Duodenal mucosa (tissue), 2 donors: ENCODE measurements at regions not wholly inside any gene's neighbourhood (a gene's known extent, or its start where the extent isn't known, plus 50 kb on each side); places are given as distances from the start of the nearest gene placed in this dataset.

ENCODE experiments used
- H3K27ac ChIP-seq: one replicate; pipeline ENCODE4 v1.7.0; 2013; ENCODE audit warnings: low read depth, low read length
- H3K27me3 ChIP-seq, 2 donors: one replicate each; pipeline ENCODE4 v1.7.0; 2013; ENCODE audit warnings: low read length in 2 of 2, control low read depth in 1 of 2; ENCODE audit not compliant: insufficient read depth in 2 of 2, control insufficient read depth in 1 of 2
- H3K36me3 ChIP-seq, 2 donors: one replicate each; pipeline ENCODE4 v1.7.0; 2013; ENCODE audit warnings: low read length in 2 of 2, control low read depth in 1 of 2; ENCODE audit not compliant: insufficient read depth in 2 of 2, control insufficient read depth in 1 of 2
- H3K4me1 ChIP-seq, 2 donors: one replicate each; pipeline ENCODE4 v1.7.0; 2013; ENCODE audit warnings: low read length in 2 of 2, control low read depth in 1 of 2; ENCODE audit not compliant: insufficient read depth in 2 of 2, control insufficient read depth in 1 of 2
- H3K4me3 ChIP-seq, 2 donors: one replicate each; pipeline ENCODE4 v1.7.0; 2013; ENCODE audit warnings: low read length in 2 of 2, low read depth in 1 of 2
- H3K9ac ChIP-seq, 2 donors: one replicate each; pipeline ENCODE4 v1.7.0; 2013; ENCODE audit warnings: low read length in 2 of 2, low read depth in 1 of 2
- H3K9me3 ChIP-seq, 2 donors: one replicate each; pipeline ENCODE4 v1.7.0; 2013; ENCODE audit warnings: low read length in 2 of 2, control low read depth in 1 of 2; ENCODE audit not compliant: control insufficient read depth in 1 of 2

DNA sequence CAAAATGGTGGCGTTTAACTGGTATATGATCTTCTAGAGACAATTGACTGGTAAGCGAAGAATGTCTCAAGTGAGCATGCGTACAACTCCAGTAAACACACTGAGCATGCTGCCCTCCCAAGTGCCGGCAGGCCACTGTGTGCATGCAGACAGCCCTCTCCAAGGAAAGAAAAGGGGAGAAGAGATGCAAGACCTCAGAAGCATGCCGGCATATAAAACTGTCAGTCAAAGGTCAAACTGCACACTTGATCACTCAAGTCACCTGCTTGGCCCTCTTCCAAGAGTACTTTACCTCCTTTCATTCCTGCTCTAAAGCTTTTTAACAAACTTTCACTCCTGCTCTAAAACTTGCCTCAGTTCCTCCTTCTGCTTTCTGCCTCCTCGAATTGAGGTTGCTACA is 910.2 kb downstream of the TAF11L14 start:
- peaks cover 10 to 11% of the 10 kb centered on the region in 2 donors for H3K9me3 ChIP-seq
- H3K9ac ChIP-seq, result no peak overlapping the region
- H3K27me3 ChIP-seq, result no peaks in the 10 kb centered on the region
- H3K4me1 ChIP-seq, result no peaks in the 10 kb centered on the region
- no peak overlapping the region for H3K4me3 ChIP-seq
- no peaks in the 10 kb centered on the region for H3K36me3 ChIP-seq
- no peak overlapping the region for H3K27ac ChIP-seq

- Histone ChIP-seq H3K4me1 (no peaks in the 10 kb centered on the region), H3K4me3 (no peak overlapping the region), H3K9ac (no peak overlapping the region), H3K27ac (no peak overlapping the region), H3K9me3 (peaks cover 10 to 13% of the 10 kb centered on the region in 2 donors), H3K27me3 (no peaks in the 10 kb centered on the region), H3K36me3 (no peaks in the 10 kb centered on the region)
These were observed 912.3 kb downstream of the TAF11L14 start for GRCh38 chr5:18546591-18546990.

DNA sequence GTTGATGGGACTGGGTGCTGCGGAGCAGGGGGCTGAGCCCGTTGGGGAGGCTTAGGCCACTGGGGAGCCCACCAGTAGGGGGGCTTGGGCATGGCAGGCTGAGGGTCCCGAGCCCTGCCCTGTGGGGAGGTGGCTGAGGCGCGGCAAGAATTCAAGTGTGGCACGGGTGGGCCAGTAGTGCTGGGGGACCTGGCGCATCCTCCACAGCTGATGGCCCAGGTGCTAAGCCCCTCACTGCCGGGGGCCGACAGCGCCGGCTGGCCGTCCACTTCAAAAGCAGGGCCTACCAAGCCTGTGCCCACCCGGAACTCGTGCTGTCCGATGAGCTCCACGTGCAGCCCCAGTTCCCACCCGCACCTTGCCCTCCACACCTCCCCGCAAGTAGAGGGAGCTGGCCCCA is 917.5 kb downstream of the TAF11L14 start:
- Histone ChIP-seq H3K9ac (no peak overlapping the region), H3K27ac (no peak overlapping the region), H3K9me3 (peaks cover 8 to 10% of the 10 kb centered on the region in 2 donors), H3K36me3 (no peaks in the 10 kb centered on the region), H3K27me3 (no peaks in the 10 kb centered on the region), H3K4me1 (no peaks in the 10 kb centered on the region), H3K4me3 (no peak overlapping the region)

GRCh38 chr5:18553269-18553668 is 919.0 kb downstream of the TAF11L14 start:
- Histone ChIP-seq H3K9ac (no peak overlapping the region), H3K27ac (no peak overlapping the region), H3K9me3 (peaks cover 0 to 6% of the 10 kb centered on the region in 2 donors), H3K27me3 (no peaks in the 10 kb centered on the region), H3K4me3 (no peak overlapping the region), H3K4me1 (no peaks in the 10 kb centered on the region), H3K36me3 (no peaks in the 10 kb centered on the region)

DNA sequence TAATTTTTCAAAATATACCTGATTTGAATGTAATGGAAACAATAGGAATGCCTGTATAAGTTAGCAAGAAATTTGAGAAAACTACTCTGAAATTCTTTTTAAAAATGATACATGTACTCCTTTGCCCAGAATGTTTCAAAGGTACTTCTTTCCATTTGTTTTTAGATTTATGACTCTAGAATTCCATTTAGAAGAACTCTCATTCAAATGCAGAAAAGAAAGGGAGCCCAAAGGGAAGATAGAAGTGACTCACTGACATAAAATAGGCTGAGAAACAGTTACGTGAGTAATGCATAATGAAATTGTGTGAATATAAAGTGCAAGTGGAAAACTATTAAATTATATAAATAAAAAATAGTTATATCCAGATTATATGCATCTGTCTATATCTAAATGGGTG is 926.3 kb downstream of the TAF11L14 start:
- no peaks in the 10 kb centered on the region for H3K4me1 ChIP-seq
- H3K27ac ChIP-seq, result no peak overlapping the region
- no peaks in the 10 kb centered on the region for H3K27me3 ChIP-seq
- no peak overlapping the region for H3K9ac ChIP-seq
- no peaks in the 10 kb centered on the region for H3K36me3 ChIP-seq
- no peaks in the 10 kb centered on the region for H3K9me3 ChIP-seq
- H3K4me3 ChIP-seq, result no peak overlapping the region

- Histone ChIP-seq H3K9me3 (peaks cover 0 to 4% of the 10 kb centered on the region in 2 donors), H3K36me3 (no peaks in the 10 kb centered on the region), H3K27ac (no peak overlapping the region), H3K4me3 (no peak overlapping the region), H3K4me1 (no peaks in the 10 kb centered on the region), H3K27me3 (no peaks in the 10 kb centered on the region), H3K9ac (no peak overlapping the region)
These were observed 929.6 kb downstream of the TAF11L14 start for GRCh38 chr5:18563853-18564252.

DNA sequence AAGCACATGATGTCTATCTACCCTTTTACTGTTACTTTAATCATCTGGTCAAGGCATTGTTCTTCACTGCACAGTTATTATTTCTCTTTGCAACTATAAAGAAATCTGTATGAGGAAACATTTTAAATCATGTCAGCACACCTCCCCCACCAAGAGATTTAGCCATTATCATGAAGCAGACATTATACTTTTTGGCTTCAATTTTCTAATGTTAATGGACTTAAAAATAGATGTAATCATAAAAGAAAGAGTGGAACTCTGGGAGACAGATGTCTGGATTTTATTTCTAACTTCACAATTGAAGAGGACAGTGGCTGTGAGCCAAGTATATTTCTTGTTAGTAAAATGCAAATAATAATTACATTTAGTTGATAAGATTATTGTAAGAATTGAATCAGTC is 932.4 kb downstream of the TAF11L14 start:
- Histone ChIP-seq H3K9me3 (peaks cover 2 to 4% of the 10 kb centered on the region in 2 donors), H3K36me3 (no peaks in the 10 kb centered on the region), H3K27ac (no peak overlapping the region), H3K27me3 (no peaks in the 10 kb centered on the region), H3K4me3 (no peak overlapping the region), H3K9ac (no peak overlapping the region), H3K4me1 (no peaks in the 10 kb centered on the region)

GRCh38 chr5:18576586-18576985 is 942.3 kb downstream of the TAF11L14 start:
- H3K4me1 ChIP-seq, result no peaks in the 10 kb centered on the region
- H3K9ac ChIP-seq, result no peak overlapping the region
- peaks cover 0 to 5% of the 10 kb centered on the region in 2 donors for H3K9me3 ChIP-seq
- no peaks in the 10 kb centered on the region for H3K36me3 ChIP-seq
- no peak overlapping the region for H3K4me3 ChIP-seq
- H3K27ac ChIP-seq, result no peak overlapping the region
- H3K27me3 ChIP-seq, result no peaks in the 10 kb centered on the region

GRCh38 chr5:18601185-18601584 is 966.9 kb downstream of the TAF11L14 start:
- Histone ChIP-seq H3K4me1 (no peaks in the 10 kb centered on the region), H3K36me3 (no peaks in the 10 kb centered on the region), H3K9me3 (peaks cover 2 to 7% of the 10 kb centered on the region in 2 donors), H3K27ac (no peak overlapping the region), H3K9ac (no peak overlapping the region), H3K27me3 (no peaks in the 10 kb centered on the region), H3K4me3 (no peak overlapping the region)

DNA sequence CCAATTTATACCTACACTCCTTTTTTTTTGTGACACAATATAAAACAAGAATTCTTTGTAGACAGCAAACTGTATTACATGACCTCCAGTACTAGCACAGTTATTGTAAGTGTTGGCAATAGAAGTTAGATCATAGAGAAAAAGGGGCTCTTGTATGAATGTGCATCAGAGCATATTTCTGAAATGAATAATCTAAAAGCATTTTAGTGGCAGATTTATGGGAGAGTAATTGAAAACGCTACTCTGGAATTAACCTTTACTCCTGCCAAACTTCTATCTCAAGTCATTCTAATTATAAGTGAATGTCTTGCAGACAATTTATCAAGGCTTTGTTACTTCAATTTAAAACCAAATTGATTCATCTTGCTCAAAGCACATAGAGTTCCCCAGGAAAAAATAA is 968.1 kb downstream of the TAF11L14 start:
- Histone ChIP-seq H3K4me3 (no peak overlapping the region), H3K9ac (no peak overlapping the region), H3K27me3 (no peaks in the 10 kb centered on the region), H3K36me3 (no peaks in the 10 kb centered on the region), H3K9me3 (peaks cover 2 to 3% of the 10 kb centered on the region in 2 donors), H3K27ac (no peak overlapping the region), H3K4me1 (no peaks in the 10 kb centered on the region)

DNA sequence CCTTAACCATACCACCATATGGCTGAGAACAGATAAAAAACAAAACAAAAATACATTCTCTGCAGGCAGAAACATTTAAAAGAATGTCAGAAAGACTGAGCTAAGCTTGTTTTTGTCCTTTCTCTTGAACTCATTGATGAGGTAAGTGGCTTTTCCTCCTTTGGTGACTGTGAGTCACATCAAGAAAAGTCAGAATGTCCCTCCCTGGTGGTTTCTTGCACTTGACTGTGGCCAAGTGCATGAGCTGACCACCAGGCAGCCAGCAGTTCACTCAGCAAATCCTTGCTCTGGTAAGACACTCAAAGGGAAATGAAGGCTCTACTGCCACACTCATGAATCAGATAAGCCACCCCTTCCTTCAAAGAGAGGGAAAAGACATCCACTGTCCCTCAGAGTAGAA is 970.9 kb downstream of the TAF11L14 start:
- Histone ChIP-seq H3K27ac (no peak overlapping the region), H3K4me3 (no peak overlapping the region), H3K9ac (no peak overlapping the region), H3K36me3 (no peaks in the 10 kb centered on the region), H3K27me3 (no peaks in the 10 kb centered on the region), H3K4me1 (no peaks in the 10 kb centered on the region), H3K9me3 (no peaks in the 10 kb centered on the region)
